ENCODE measurements at regions not wholly inside any gene's neighbourhood (a gene's known extent, or its start where the extent isn't known, plus 50 kb on each side); places are given as distances from the start of the nearest gene placed in this dataset.

DNA sequence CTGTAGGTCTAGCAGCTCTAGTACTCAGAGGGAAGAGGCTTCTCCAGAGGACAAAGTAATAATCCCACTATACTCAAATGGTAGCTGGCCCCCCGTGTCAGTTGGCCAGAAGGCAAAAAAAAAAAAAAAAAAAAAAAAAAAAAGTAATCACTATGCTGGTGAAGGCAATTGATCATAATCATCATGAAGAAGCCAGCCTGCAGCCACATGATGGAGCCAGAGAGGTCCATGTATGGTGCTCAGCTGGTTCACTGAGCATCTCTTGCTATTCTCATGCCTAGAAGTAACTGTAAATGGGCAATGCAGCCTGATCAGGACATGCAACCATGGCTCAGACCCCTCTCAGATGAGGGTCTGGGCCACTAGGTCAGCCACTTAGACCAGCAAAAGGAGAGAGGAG, 378.8 kb downstream of the MED13L start:
- Histone ChIP-seq H3K4me3 (ENCODE audit: low read length) (no peak overlapping the region), H3K4me2 (ENCODE audit: low read length) (no peak overlapping the region), H4K20me1 (ENCODE audit: insufficient read depth) (no peaks in the 10 kb centered on the region), H3K9me3 (ENCODE audit: low read length) (peaks cover 3% of the 10 kb centered on the region), H3K27me3 (ENCODE audit: insufficient read depth, low read depth, low read length) (no peaks in the 10 kb centered on the region), H3K9ac (ENCODE audit: low read length) (no peak overlapping the region), H3K36me3 (ENCODE audit: insufficient read depth, low read length) (no peaks in the 10 kb centered on the region), H2AFZ (ENCODE audit: low read depth, low read length) (no peak overlapping the region), H3K27ac (ENCODE audit: low read length) (no peak overlapping the region), H3F3A (ENCODE audit: insufficient read depth, low read length, poor library complexity, severe bottlenecking) (no peaks in the 10 kb centered on the region), H3K9me2 (ENCODE audit: insufficient read depth, low read length) (no peaks in the 10 kb centered on the region), H3K79me2 (replicated peaks; ENCODE audit: insufficient read depth, low read length) (no peaks in the 10 kb centered on the region)
- TF ChIP-seq TAF1 (IDR thresholded peaks at IDR 0.05; ENCODE audit: low read depth) (no peak), POLR2AphosphoS5 (IDR thresholded peaks at IDR 0.05) (no peak), EZH2 (IDR thresholded peaks at IDR 0.05; ENCODE audit: borderline replicate concordance, insufficient read depth, low read length, poor library complexity, severe bottlenecking) (no peak), RAD21 (conservative IDR thresholded peaks at IDR 0.05) (no peak), MXI1 (conservative IDR thresholded peaks at IDR 0.05; ENCODE audit: poor library complexity, severe bottlenecking) (no peak), SMC3 (conservative IDR thresholded peaks at IDR 0.05; ENCODE audit: poor library complexity) (no peak), EP300 (conservative IDR thresholded peaks at IDR 0.05; ENCODE audit: poor library complexity, severe bottlenecking) (no peak), CTCF (IDR thresholded peaks at IDR 0.05; ENCODE audit: poor library complexity, severe bottlenecking) (no peak)
- TF ChIP-seq, protein P1, sequence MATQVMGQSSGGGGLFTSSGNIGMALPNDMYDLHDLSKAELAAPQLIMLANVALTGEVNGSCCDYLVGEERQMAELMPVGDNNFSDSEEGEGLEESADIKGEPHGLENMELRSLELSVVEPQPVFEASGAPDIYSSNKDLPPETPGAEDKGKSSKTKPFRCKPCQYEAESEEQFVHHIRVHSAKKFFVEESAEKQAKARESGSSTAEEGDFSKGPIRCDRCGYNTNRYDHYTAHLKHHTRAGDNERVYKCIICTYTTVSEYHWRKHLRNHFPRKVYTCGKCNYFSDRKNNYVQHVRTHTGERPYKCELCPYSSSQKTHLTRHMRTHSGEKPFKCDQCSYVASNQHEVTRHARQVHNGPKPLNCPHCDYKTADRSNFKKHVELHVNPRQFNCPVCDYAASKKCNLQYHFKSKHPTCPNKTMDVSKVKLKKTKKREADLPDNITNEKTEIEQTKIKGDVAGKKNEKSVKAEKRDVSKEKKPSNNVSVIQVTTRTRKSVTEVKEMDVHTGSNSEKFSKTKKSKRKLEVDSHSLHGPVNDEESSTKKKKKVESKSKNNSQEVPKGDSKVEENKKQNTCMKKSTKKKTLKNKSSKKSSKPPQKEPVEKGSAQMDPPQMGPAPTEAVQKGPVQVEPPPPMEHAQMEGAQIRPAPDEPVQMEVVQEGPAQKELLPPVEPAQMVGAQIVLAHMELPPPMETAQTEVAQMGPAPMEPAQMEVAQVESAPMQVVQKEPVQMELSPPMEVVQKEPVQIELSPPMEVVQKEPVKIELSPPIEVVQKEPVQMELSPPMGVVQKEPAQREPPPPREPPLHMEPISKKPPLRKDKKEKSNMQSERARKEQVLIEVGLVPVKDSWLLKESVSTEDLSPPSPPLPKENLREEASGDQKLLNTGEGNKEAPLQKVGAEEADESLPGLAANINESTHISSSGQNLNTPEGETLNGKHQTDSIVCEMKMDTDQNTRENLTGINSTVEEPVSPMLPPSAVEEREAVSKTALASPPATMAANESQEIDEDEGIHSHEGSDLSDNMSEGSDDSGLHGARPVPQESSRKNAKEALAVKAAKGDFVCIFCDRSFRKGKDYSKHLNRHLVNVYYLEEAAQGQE (IDR thresholded peaks at IDR 0.05; ENCODE audit: borderline replicate concordance) = no peak

DNA sequence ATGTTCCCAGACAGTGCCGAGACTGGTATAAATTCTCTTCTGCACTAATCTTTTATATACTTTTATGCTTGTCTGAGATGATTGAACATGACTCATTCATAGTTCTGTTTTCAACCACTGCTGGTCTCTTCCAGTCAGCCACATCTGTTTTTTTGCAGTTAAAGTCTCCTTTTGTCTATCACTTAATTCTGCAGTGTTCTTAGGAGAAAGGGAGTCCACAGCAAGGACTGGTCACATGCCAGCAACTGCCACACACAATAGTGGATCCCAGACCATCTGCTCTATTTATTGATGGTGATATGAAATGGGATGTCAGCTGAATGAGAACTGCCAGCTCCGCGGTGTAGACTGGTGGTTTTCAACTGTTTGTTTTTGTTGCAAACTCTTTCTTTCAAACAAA, 379.8 kb downstream of the MED13L start:
- Histone ChIP-seq H3K27ac (ENCODE audit: low read length) (no peak overlapping the region), H3K79me2 (replicated peaks; ENCODE audit: insufficient read depth, low read length) (no peaks in the 10 kb centered on the region), H3K9me3 (ENCODE audit: low read length) (peaks cover 3% of the 10 kb centered on the region), H2AFZ (ENCODE audit: low read depth, low read length) (no peak overlapping the region), H3K4me3 (ENCODE audit: low read length) (no peak overlapping the region), H3F3A (ENCODE audit: insufficient read depth, low read length, poor library complexity, severe bottlenecking) (no peaks in the 10 kb centered on the region), H3K27me3 (ENCODE audit: insufficient read depth, low read depth, low read length) (no peaks in the 10 kb centered on the region), H3K9me2 (ENCODE audit: insufficient read depth, low read length) (no peaks in the 10 kb centered on the region), H3K36me3 (ENCODE audit: insufficient read depth, low read length) (no peaks in the 10 kb centered on the region), H3K9ac (ENCODE audit: low read length) (no peak overlapping the region), H4K20me1 (ENCODE audit: insufficient read depth) (no peaks in the 10 kb centered on the region), H3K4me2 (ENCODE audit: low read length) (no peak overlapping the region)
- TF ChIP-seq MXI1 (conservative IDR thresholded peaks at IDR 0.05; ENCODE audit: poor library complexity, severe bottlenecking) = no peak
- TF ChIP-seq SMC3 (conservative IDR thresholded peaks at IDR 0.05; ENCODE audit: poor library complexity) = no peak
- TF ChIP-seq EP300 (conservative IDR thresholded peaks at IDR 0.05; ENCODE audit: poor library complexity, severe bottlenecking) = no peak
- TF ChIP-seq POLR2AphosphoS5 (IDR thresholded peaks at IDR 0.05) = no peak
- no peak for TF ChIP-seq EZH2 (IDR thresholded peaks at IDR 0.05; ENCODE audit: borderline replicate concordance, insufficient read depth, low read length, poor library complexity, severe bottlenecking)
- TF ChIP-seq TAF1 (IDR thresholded peaks at IDR 0.05; ENCODE audit: low read depth) = no peak
